ENCODE measurements at regions not wholly inside any gene's neighbourhood (a gene's known extent, or its start where the extent isn't known, plus 50 kb on each side); places are given as distances from the start of the nearest gene placed in this dataset.

GRCh38 chr5:174324680-174325079, 279.2 kb downstream of the NSG2 start:
- TF ChIP-seq CTCF (IDR thresholded peaks at IDR 0.05; ENCODE audit: insufficient read depth, low read length): no peak
- TF ChIP-seq, protein P1, sequence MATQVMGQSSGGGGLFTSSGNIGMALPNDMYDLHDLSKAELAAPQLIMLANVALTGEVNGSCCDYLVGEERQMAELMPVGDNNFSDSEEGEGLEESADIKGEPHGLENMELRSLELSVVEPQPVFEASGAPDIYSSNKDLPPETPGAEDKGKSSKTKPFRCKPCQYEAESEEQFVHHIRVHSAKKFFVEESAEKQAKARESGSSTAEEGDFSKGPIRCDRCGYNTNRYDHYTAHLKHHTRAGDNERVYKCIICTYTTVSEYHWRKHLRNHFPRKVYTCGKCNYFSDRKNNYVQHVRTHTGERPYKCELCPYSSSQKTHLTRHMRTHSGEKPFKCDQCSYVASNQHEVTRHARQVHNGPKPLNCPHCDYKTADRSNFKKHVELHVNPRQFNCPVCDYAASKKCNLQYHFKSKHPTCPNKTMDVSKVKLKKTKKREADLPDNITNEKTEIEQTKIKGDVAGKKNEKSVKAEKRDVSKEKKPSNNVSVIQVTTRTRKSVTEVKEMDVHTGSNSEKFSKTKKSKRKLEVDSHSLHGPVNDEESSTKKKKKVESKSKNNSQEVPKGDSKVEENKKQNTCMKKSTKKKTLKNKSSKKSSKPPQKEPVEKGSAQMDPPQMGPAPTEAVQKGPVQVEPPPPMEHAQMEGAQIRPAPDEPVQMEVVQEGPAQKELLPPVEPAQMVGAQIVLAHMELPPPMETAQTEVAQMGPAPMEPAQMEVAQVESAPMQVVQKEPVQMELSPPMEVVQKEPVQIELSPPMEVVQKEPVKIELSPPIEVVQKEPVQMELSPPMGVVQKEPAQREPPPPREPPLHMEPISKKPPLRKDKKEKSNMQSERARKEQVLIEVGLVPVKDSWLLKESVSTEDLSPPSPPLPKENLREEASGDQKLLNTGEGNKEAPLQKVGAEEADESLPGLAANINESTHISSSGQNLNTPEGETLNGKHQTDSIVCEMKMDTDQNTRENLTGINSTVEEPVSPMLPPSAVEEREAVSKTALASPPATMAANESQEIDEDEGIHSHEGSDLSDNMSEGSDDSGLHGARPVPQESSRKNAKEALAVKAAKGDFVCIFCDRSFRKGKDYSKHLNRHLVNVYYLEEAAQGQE (IDR thresholded peaks at IDR 0.05; ENCODE audit: insufficient replicate concordance, low read depth): no peak
- no peak for TF ChIP-seq POLR2AphosphoS5 (IDR thresholded peaks at IDR 0.05; ENCODE audit: low read depth)
- no peak for TF ChIP-seq SPI1 (IDR thresholded peaks at IDR 0.05; ENCODE audit: borderline replicate concordance, low read depth)
